ENCODE measurements at regions not wholly inside any gene's neighbourhood (a gene's known extent, or its start where the extent isn't known, plus 50 kb on each side); places are given as distances from the start of the nearest gene placed in this dataset.

DNA sequence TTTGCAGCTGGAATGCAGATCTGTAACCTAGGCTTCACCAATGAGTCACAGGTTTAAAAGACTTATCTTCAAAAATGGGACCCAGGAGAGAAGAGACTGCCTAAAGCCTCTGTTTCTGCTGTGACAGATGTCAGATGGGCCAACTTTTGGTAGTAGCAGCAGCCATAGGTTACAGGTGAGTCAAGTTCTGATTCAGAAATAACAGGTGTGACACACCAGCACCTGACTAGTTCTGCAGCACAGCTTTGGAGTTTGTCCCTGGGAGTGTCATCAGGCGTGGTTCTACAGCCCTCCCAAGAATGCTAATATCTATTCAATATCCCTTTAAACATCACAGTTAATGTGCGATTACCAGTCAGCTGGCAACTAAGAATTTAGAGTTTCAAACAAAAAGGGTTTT, 121.9 kb upstream of the BTN3A2 start:
- no CpG with 5 or more reads among the region's 2 CpGs for WGBS (ENCODE audit: extremely low coverage, insufficient read length, low lambda C conversion rate)

More for the DNA sequence above, 121.9 kb upstream of the BTN3A2 start:
- Histone ChIP-seq H3K4ac (ENCODE audit: low read depth, low read length) (no peak overlapping the region), H3K56ac (ENCODE audit: insufficient read length, low read depth, low read length) (no peak overlapping the region), H3K23ac (ENCODE audit: insufficient read length, low read depth, low read length) (no peak overlapping the region), H3T11ph (ENCODE audit: low read length) (no peak overlapping the region), H3K18ac (ENCODE audit: insufficient read length, low read depth, low read length) (no peak overlapping the region), H2AK5ac (ENCODE audit: insufficient read length, low read length) (no peak overlapping the region), H3K79me2 (ENCODE audit: insufficient read depth, low read length) (no peaks in the 10 kb centered on the region), H4K91ac (ENCODE audit: insufficient read length, low read depth, low read length) (no peak overlapping the region), H2BK12ac (ENCODE audit: insufficient read length, low read depth, low read length) (no peak overlapping the region), H3K9ac (ENCODE audit: extremely low read depth, insufficient read length, low read length) (no peak overlapping the region), H3K23me2 (ENCODE audit: insufficient read length, low read depth, low read length, poor library complexity, severe bottlenecking) (no peaks in the 10 kb centered on the region), H4K5ac (ENCODE audit: insufficient read length, low read depth, low read length) (no peak overlapping the region), H3K14ac (ENCODE audit: insufficient read depth, low read length) (no peak overlapping the region), H4K20me1 (ENCODE audit: control insufficient read depth, insufficient read depth, insufficient read length) (no peaks in the 10 kb centered on the region), H4K8ac (replicated peaks; ENCODE audit: insufficient read length, low read depth, low read length) (no peak overlapping the region), H3K27me3 (ENCODE audit: insufficient read depth, low read length) (no peaks in the 10 kb centered on the region), H2BK15ac (ENCODE audit: low read depth, low read length) (no peak overlapping the region), H3K79me1 (ENCODE audit: insufficient read depth, low read depth, low read length, poor library complexity, severe bottlenecking) (no peaks in the 10 kb centered on the region), H2AFZ (ENCODE audit: low read length) (no peak overlapping the region), H3K27ac (ENCODE audit: insufficient read length, low read depth, low read length) (no peak overlapping the region), H2BK20ac (ENCODE audit: low read depth, low read length, poor library complexity, severe bottlenecking) (no peak overlapping the region), H2BK5ac (ENCODE audit: insufficient read length, low read length) (no peak overlapping the region), H2BK120ac (ENCODE audit: low read depth, low read length, poor library complexity, severe bottlenecking) (no peak overlapping the region), H3K9me3 (ENCODE audit: control insufficient read depth, low read depth, low read length) (no peaks in the 10 kb centered on the region), H3K4me1 (ENCODE audit: insufficient read depth, low read length) (no peaks in the 10 kb centered on the region), H3K4me2 (ENCODE audit: insufficient read depth, insufficient read length, low read length) (no peak overlapping the region)
- H3K9me3 Mint-ChIP-seq, result no peaks in the 10 kb centered on the region
- no peaks in the 10 kb centered on the region for H3K27me3 Mint-ChIP-seq (ENCODE audit: low read depth)
- no peaks in the 10 kb centered on the region for H3K36me3 Mint-ChIP-seq (ENCODE audit: insufficient read depth in 1 of 3, low read depth in 3 of 3)
- TF ChIP-seq, protein P1, sequence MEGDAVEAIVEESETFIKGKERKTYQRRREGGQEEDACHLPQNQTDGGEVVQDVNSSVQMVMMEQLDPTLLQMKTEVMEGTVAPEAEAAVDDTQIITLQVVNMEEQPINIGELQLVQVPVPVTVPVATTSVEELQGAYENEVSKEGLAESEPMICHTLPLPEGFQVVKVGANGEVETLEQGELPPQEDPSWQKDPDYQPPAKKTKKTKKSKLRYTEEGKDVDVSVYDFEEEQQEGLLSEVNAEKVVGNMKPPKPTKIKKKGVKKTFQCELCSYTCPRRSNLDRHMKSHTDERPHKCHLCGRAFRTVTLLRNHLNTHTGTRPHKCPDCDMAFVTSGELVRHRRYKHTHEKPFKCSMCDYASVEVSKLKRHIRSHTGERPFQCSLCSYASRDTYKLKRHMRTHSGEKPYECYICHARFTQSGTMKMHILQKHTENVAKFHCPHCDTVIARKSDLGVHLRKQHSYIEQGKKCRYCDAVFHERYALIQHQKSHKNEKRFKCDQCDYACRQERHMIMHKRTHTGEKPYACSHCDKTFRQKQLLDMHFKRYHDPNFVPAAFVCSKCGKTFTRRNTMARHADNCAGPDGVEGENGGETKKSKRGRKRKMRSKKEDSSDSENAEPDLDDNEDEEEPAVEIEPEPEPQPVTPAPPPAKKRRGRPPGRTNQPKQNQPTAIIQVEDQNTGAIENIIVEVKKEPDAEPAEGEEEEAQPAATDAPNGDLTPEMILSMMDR (conservative IDR thresholded peaks at IDR 0.05), result no peak
- no peak overlapping the region for H3K27ac Mint-ChIP-seq
- DNase-seq, result no peak
- H3K4me3 Mint-ChIP-seq, result no peak overlapping the region
- H3K4me1 Mint-ChIP-seq, result peaks cover 27 to 33% of the 10 kb centered on the region in 2 experiments

Data from H9 (cell line).